GM21619 (cell line): ENCODE measurements at regions not wholly inside any gene's neighbourhood (a gene's known extent, or its start where the extent isn't known, plus 50 kb on each side); places are given as distances from the start of the nearest gene placed in this dataset.

ENCODE experiments used
- ATAC-seq: cut with Tn5 transposase; IDR thresholded peaks from one replicate; pipeline ENCODE4 v1.9.1; 2021; ENCODE audit not compliant: unreplicated experiment

DNA sequence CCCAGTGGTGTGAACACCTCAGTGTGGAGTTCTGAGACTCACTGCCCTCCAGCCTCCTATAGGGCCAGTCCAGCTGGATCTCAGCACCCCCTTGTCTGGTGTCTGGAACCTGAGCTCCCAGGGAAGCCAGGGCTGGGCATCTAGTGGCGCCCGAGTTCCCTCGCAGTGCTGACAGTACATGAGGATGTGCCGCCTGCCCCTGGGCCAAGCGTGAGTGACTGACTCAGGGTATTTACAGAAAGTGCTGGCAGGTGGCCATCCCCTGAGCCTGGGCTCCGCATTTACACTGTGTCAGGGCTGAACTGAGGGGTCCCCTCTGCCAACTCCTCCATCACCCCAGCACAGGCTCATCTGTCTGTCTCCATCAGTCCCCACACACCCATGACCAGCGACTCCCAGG is 185.3 kb downstream of the BRD1 start:
- no peak for ATAC-seq

GRCh38 chr22:49641770-49642313 is 185.8 kb downstream of the BRD1 start:
- no peak for ATAC-seq

DNA sequence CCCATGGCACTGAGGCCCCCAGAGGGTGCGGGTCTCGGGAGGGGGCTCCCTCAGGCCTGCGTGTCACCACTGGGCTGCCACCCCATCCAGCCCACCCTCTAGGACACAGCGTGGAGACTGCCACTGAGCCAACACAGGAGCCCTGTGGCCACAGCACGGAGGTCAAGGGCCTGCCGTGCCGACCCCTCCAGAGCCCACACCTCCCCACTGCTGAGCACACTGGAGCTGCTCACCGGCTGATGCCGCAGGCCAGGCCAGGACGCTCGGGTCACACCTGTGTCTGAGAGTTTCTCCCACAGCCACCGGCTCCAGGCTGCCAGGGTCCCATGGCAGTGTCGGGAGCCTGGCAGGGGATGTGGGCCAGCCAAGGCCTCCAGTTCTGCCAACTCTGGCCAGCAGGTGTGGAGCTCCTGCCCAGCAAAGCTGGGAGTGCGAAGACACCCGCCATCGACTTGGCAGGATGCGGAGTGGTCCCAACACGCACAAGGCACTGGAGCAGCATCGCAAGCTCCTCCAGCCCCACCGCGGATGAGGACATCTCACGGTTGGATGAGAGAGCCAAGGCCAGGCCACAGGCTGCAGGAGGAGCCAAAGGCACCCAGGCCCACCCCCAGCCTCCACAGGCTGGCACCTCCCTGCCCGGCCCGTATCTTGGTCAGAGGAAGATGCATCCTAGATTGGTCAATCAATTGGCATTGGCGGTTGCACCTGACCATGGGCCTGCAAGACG is 187.1 kb downstream of the BRD1 start:
- no peak for ATAC-seq

GRCh38 chr22:49639956-49640355 is 187.7 kb downstream of the BRD1 start:
- no peak for ATAC-seq

- no peak for ATAC-seq
Measured at GRCh38 chr22:49638788-49639187, 188.9 kb downstream of the BRD1 start.

DNA sequence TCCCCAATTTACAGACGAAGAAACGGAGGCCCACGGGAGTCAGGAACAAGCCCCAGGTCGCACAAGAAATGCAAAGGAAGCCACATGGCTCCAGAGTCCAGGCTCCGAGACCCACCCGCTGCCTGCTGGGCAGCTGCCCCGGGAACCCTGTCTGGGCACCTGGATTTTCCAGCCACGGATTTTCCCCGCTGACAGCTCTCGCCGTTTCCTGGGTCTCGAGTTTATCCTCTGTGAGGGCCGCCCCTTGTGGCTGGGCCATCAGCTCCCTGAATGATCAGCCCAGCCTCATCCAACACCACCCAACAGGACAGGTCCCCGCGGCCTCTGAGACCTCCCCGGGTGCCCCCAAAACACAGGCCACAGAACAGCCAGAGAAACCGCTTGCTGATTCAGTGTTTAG is 189.7 kb downstream of the BRD1 start:
- ATAC-seq, result no peak

DNA sequence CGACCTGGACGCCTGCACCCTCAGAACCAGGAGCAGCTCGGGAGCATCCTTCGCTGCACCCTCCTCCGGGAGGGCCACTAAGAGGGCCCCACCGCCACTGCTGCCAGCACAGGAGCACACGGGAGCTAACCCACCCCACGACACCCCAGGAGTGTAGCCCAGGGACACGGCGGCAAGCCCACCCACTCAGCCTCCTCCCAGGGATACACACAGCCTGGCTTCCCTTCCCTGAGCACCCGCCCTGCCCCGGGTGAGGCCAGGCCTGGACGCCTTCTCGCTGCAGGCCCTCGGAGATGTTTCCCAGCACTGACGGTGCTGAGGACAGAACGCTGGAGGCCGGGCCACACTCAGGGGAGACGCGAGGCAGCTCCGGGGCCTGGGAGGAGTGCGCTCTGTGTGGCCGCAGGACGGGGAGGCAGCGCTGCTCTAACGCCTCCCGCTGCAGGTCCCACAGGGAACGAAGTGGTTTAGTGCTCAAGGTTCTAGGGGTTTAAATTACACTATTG is 190.4 kb downstream of the BRD1 start:
- ATAC-seq, result no peak

DNA sequence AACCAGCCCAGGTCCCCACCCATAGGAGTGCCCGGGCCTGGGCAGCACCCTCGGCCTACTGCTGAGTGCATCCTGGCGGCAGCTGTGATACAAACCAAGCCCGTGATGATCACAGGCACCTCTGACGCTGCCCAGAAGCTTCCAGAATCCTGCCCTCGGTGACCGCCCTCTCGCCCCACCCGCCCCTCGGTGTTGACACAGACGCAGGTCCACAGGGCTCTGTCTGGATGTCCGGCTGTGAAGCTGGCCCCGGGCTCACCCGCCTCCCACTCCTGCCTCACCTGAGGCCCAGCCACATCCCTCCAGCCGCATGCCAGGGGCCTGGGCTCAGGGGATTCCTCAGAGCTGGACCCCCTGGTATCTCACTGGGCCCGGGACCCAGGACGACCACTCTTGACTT is 191.0 kb downstream of the BRD1 start:
- ATAC-seq, result no peak

GRCh38 chr22:49636214-49636613 is 191.5 kb downstream of the BRD1 start:
- ATAC-seq, result no peak

DNA sequence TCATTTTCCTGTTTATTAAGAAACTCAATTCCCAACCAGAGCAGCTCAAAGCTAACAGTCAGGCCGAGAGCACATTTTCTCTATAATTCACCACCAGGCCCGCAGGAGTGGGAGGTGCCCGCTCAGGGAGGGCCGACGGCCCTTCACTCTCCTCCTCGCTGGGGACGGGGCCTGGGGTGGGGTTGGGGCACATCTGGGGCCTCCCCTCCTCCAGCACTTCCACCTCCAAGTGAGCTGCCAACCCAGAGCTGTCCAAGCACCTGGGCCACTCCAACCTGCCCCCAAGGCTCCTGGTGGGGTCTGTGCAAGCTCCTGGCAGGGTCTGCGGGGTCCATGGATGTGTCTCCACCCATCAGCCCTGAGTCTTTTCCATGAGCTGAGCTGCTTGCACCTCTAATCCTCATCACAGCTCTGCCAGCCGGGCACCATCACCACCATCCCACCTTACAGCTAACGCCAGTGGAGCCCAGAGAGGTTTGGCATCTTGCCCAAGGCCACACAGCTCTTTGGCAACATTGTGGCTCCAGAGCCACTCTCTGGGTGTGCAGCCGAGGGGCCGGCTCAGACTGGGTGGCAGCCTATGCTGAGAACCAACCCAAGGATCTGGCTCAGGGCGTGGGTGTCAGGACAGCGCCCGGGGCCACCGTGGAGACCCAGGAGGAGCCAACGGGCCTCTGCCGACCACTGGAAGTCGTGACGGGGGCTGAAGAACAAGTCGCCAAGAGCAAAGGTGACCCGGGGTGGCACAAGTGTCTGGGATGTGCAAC is 193.5 kb downstream of the BRD1 start:
- ATAC-seq, result no peak

GRCh38 chr22:49633010-49633324 is 194.7 kb downstream of the BRD1 start:
- ATAC-seq, result no peak

DNA sequence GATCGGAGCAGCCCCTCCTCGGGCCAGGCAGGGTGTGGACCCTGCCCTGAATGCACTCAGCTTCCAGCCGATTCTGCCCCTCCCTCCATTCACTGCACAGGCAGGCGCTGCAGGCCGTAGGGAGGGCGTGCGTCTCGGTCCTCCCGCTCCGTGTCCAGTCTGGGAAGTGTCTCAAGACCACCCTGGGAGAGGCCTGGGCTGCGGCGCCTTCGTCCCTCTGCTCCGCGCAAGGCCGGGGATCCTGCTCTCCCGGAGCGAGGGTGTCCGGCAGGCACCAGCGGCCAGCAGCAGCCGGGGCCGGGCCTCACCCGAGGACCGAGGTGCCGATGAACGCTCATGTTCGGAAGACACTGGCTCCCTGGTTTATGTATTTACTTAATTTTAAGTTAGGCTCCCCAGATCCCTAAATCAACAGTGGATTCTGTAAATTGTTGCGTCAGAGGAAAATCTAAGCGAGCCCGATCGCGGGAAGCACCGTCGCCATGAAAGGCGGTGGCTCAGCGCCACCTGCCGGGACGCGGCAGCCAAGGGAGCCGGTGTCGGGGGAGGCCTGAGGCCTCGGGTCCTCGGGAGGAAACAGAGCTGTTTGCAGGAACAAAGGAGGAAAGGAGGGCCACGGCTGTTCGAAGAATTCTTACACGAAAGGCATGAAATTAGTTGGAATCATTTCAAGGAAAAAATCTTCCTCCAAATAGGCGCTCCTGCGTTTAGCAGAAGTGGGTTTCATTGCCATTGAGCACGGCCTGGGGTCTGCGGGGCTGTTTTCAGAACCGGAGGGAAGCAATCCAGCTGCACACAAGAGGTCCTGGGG is 195.3 kb downstream of the BRD1 start:
- no peak for ATAC-seq

GRCh38 chr22:49630448-49630946 is 197.2 kb downstream of the BRD1 start:
- ATAC-seq, result no peak

DNA sequence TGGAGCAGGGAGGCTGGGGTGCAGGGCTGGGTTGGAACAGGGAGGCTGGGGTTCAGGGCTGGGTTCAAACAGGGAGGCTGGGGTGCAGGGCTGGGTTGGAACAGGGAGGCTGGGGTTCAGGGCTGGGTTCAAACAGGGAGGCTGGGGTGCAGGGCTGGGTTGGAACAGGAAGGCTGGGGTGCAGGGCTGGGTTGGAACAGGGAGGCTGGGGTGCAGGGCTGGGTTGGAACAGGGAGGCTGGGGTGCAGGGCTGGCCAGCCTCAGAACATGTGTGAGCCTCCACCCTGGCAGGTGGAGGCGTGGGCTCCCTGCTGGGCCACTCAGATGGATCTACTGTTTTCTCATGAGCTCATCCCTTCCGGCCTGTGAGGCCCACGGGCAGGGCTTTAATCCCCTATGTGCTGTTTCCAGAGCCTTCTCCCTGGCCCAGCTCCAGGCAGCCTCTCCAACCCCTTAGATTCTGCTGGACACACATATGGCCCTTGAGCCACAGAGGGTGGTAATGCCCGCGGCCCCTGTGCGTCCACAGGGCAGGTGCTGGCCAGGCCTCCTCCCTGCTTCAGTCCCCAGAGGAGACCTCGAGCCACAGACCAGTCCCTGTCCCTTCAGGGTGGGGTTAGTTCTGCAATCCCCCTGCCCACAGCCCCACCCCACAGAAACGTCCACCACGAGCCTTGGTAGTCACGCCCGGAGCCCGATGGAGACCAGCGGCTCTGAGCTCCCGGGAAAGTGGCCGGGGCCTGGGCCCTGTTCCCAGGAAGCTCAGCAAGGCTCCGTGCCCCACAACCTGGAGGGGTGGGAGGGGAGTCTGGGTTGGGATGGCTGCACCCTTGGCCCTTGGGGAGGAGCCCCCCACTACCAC is 197.9 kb downstream of the BRD1 start:
- no peak for ATAC-seq

- ATAC-seq, result no peak
Measured at GRCh38 chr22:49629261-49629570, 198.5 kb downstream of the BRD1 start.

GRCh38 chr22:49628391-49629260 is 199.0 kb downstream of the BRD1 start:
- ATAC-seq, result no peak

DNA sequence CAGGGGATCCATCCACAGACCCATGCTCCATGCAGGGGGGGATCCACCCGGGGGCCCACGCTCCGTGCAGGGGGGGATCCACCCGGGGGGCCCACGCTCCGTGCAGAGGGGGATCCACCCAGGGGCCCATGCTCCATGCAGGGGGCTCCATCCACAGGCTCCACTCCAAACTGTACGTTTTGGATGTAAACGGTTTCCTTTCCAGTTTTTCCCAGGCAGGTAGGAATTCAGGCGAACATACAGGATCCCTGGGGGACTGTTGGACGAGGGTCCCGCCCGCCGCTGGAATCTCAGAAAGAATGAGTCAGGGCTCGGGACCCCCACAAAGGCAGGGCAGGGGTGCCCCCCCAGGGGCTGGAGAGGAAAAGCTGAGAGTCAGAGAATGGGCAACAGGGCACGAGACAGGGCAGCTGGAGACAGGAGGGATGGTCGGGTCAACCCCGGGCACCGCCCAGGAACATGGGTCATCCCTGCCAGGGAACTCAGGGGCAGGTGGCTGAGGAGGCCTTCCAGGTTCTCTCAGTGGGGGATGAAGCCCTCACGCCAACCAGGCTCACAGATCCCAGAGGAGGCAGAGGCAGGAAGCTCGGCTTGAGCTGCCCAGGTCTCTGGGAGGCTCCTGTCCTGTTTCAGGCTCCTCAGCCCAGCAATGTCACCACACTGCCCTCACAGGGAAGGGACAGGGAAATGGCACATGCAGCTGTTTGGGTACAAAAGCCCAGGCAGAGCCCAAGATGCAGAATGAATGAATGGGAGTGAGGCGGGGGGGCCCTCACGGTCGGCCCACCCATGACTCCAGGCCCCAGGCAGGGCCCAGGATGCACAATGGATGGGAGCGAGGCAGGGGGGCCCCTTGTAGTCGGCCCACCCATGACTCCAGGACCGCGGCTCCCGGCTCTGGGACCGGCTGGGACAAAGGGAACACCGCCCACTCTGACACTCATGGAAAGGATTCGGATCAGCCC is 200.2 kb downstream of the BRD1 start:
- no peak for ATAC-seq
